ENCODE measurements at regions not wholly inside any gene's neighbourhood (a gene's known extent, or its start where the extent isn't known, plus 50 kb on each side); places are given as distances from the start of the nearest gene placed in this dataset.
"Not testable (repeated sequence)": the region's sequence is repeated elsewhere in the genome, so short reads cannot be mapped to it uniquely, and the experiment has no call there.

GRCh38 chr16:5215901-5216300 lies 118.3 kb upstream of the EEF2KMT start:
- no peak for FAIRE-seq

GRCh38 chr16:5214466-5214865 lies 116.9 kb upstream of the EEF2KMT start:
- FAIRE-seq: no peak

- FAIRE-seq: not testable (repeated sequence)
Measured at GRCh38 chr16:5212501-5212900, 114.9 kb upstream of the EEF2KMT start.

- FAIRE-seq: not testable (repeated sequence)
Measured at GRCh38 chr16:5207862-5208498, 110.4 kb upstream of the EEF2KMT start.

- no peak for FAIRE-seq
Measured at GRCh38 chr16:5207001-5207523, 109.5 kb upstream of the EEF2KMT start.

GRCh38 chr16:5206331-5206990 lies 108.9 kb upstream of the EEF2KMT start:
- FAIRE-seq: no peak

- FAIRE-seq: no peak
Measured at GRCh38 chr16:5205361-5206040, 107.9 kb upstream of the EEF2KMT start.

- FAIRE-seq: not testable (repeated sequence)
Measured at GRCh38 chr16:5203675-5204074, 106.1 kb upstream of the EEF2KMT start.

GRCh38 chr16:5200123-5200522 lies 102.5 kb upstream of the EEF2KMT start:
- FAIRE-seq: no peak

- FAIRE-seq: no peak
Measured at GRCh38 chr16:5196204-5196603, 98.6 kb upstream of the EEF2KMT start.

GRCh38 chr16:5193861-5194260 lies 96.3 kb upstream of the EEF2KMT start:
- no peak for FAIRE-seq

GRCh38 chr16:5188989-5189352 lies 91.4 kb upstream of the EEF2KMT start:
- no peak for FAIRE-seq

- FAIRE-seq: no peak
Measured at GRCh38 chr16:5188318-5188988, 90.9 kb upstream of the EEF2KMT start.

- no peak for FAIRE-seq
Measured at GRCh38 chr16:5187402-5187952, 89.9 kb upstream of the EEF2KMT start.

GRCh38 chr16:5186381-5186903 lies 88.8 kb upstream of the EEF2KMT start:
- FAIRE-seq: no peak

GRCh38 chr16:5176505-5176904 lies 78.9 kb upstream of the EEF2KMT start:
- FAIRE-seq: no peak

GRCh38 chr16:5175266-5175665 lies 77.7 kb upstream of the EEF2KMT start:
- no peak for FAIRE-seq

GRCh38 chr16:5166486-5166885 lies 68.9 kb upstream of the EEF2KMT start:
- no peak for FAIRE-seq

- not testable (repeated sequence) for FAIRE-seq
Measured at GRCh38 chr16:5165429-5165828, 67.8 kb upstream of the EEF2KMT start.

GRCh38 chr16:5162801-5163200 lies 65.2 kb upstream of the EEF2KMT start:
- not testable (repeated sequence) for FAIRE-seq

- not testable (repeated sequence) for FAIRE-seq
Measured at GRCh38 chr16:5161888-5162287, 64.3 kb upstream of the EEF2KMT start.

- not testable (repeated sequence) for FAIRE-seq
Measured at GRCh38 chr16:5160010-5160409, 62.4 kb upstream of the EEF2KMT start.

- not testable (repeated sequence) for FAIRE-seq
Measured at GRCh38 chr16:5159537-5159936, 61.9 kb upstream of the EEF2KMT start.
